GM12891 (cell line): ENCODE measurements at regions not wholly inside any gene's neighbourhood (a gene's known extent, or its start where the extent isn't known, plus 50 kb on each side); places are given as distances from the start of the nearest gene placed in this dataset.

ENCODE experiments used
- DNase-seq: peaks from one replicate; pipeline ENCODE4 v3.0.0; 2011; ENCODE audit warnings: low spot score; ENCODE audit not compliant: insufficient read length
- FAIRE-seq: peaks from 2 replicates; lab custom pipeline; 2011; peaks lifted over from hg19 to GRCh38; lab: Jason Lieb, UNC
- PAX5 ChIP-seq: IDR thresholded peaks from 2 replicates; pipeline ENCODE4 v1.6.1; 2011; ENCODE audit warnings: low read length, moderate library complexity, mild to moderate bottlenecking; ENCODE audit not compliant: insufficient read depth, severe bottlenecking
- POLR2A ChIP-seq: IDR thresholded peaks from 2 replicates; pipeline ENCODE4 v1.6.1; 2011; ENCODE audit warnings: low read depth, low read length, control low read depth
- POLR2AphosphoS5 ChIP-seq: IDR thresholded peaks from 2 replicates; pipeline ENCODE4 v1.6.1; 2011; ENCODE audit warnings: low read depth, low read length, control low read depth
- POU2F2 ChIP-seq: IDR thresholded peaks from 2 replicates; pipeline ENCODE4 v1.6.1; 2011; ENCODE audit warnings: low read depth, mild to moderate bottlenecking, control low read depth, low read length, moderate library complexity
- SPI1 ChIP-seq: IDR thresholded peaks from 2 replicates; pipeline ENCODE4 v1.6.1; 2011; ENCODE audit warnings: low read depth, low read length, control low read depth
- TAF1 ChIP-seq: IDR thresholded peaks from 2 replicates; pipeline ENCODE4 v1.6.1; 2011; ENCODE audit warnings: low read depth, low read length, control low read depth

DNA sequence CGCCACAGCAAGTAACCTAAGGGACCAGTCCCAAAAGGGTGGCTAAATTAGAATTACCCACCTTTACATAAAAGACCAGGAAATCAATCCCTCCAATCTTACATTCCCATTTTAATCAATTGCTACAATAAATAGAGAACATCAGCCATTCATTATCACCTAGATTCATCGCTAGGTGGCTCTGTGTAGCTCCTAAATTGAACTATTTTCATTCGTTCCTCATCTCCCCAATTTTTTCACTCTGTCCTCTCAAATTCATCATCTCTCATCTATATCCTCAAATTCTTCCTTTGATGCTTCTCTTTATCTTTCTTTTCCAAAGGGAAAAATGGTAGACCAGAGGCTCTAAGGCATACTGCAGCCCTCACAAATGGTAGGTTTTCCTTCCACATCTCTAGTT, 108.2 kb upstream of the TNC start:
- FAIRE-seq (no peak), DNase-seq (no peak)
- TF ChIP-seq SPI1, result no peak
- TF ChIP-seq POLR2A, result no peak
- TF ChIP-seq TAF1, result no peak
- TF ChIP-seq POLR2AphosphoS5, result no peak
- no peak for TF ChIP-seq PAX5
- TF ChIP-seq POU2F2, result no peak

DNA sequence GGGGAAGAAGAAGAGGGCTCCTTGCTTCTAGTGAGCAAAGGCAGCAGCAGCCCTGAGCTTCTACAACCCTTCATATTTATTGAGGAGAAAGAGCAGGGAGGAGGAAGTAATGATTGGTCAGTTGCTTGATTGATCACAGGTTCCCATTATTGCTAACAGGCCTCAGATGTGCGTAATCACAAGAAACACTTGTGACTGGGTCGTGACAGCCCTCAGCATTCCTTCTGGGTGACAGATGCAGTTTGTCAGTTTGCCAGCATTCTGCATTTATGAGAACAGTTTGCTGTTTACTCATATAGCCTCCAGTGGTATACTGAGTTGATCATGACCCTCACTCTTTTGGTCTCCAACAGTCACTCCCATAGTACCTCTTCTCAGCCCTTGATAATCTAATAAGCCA, 111.5 kb upstream of the TNC start:
- TF ChIP-seq POU2F2, result no peak
- TF ChIP-seq PAX5, result no peak
- TF ChIP-seq TAF1, result no peak
- DNase-seq, result no peak
- no peak for FAIRE-seq

DNA sequence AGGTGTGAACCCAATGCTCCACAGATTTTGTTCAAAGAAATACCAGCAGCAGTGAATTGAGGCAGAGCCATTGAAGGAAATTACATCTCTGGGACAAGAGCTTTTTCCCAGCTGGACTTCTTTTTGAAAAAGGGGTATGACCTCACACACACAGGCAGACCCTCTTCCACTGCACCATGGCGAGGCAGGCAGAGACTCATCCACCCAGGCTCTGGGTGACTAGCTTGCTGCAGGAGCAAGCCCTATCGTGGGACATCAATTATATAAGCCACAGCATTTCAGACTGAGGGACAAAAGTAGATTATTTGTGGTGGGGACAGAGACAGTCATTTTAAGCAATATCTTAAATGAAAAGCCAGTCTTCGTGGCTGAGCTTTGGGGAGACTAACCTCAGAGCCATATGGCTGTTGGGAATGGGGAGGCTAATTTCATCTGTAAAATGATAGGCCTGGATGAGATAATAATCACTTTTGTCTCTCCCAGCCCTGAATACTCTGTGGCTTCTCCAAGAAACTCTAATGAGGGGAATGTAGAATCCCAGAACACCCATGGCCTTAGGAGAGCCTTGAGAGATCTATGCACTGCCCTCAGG, 113.1 kb upstream of the TNC start:
- FAIRE-seq (no peak), DNase-seq (no peak)
- TF ChIP-seq SPI1, result no peak
- TF ChIP-seq POLR2AphosphoS5, result no peak
- TF ChIP-seq PAX5, result no peak

DNA sequence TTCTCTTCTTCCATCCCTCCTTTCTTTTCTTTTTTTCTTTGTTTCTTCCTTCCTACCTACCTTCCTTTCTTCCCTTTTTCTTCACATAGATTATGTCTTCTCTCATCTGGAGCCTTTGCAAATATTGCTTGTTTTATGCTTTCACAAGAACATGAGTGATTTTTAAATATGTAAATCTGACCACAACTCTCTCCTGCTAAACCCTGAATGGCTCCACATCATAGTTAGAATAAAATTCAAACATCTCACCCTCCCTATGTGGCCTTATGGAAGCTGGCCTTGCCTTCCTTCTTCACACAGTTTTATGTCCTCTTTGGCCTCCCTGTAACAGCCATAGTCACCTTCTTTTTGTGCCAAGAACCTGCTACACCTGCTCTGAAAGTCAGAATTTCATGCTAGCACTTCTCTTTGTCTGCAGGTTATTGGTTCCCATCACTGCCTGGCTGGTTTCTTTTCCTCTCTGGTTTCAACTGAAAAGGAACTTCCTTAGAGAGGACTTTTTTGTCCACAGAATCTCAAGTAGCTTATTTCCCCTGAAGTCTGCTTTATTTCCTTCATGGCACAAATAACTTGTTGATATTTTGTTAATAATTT, 114.3 kb upstream of the TNC start:
- no peak for TF ChIP-seq PAX5
- no peak for TF ChIP-seq POU2F2
- TF ChIP-seq SPI1, result no peak
- TF ChIP-seq POLR2AphosphoS5, result no peak
- TF ChIP-seq TAF1, result no peak
- TF ChIP-seq POLR2A, result no peak
- no peak for FAIRE-seq
- no peak for DNase-seq

DNA sequence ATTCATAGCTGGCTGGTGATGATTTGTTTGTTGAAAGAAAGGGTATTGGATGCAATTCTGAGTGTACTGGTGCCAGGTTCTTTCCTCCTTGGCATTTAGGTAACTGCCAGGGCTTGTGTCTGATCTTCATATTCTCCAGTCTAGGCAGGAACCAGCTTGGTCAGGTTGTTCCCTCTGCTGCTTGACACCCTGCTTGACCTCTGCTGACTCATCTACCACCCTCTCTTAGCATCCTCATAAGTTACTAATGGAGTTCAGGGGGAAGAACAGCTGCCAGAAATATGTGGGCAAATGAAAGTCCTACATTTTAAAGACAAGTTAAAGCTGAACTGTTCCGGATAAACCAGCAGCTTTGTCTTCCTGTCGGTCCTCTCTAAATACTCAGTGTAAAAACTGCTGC, 116.1 kb upstream of the TNC start:
- FAIRE-seq (no peak), DNase-seq (no peak)
- TF ChIP-seq POLR2A, result no peak
- no peak for TF ChIP-seq PAX5
- no peak for TF ChIP-seq TAF1
- no peak for TF ChIP-seq SPI1
- TF ChIP-seq POLR2AphosphoS5, result no peak
- no peak for TF ChIP-seq POU2F2

DNA sequence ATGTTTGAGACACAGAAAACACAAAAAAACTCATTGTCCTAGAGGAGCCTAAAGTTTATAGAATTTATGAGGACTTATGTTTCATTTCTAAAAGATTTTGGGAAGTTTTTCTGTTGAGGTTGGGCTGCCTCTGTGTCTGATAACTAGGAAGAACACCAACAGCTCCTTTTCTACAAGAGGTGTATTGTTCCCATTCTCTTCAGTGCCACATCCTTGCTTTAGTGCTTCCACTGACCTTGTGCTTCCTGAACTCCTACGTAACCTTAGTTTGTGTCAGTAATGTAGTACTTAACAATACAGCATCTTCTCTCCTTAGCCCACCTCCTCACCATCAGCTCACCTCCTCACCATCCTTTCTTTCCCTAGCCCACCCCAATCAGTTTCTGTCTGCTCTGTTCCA, 117.3 kb upstream of the TNC start:
- FAIRE-seq (no peak), DNase-seq (no peak)
- TF ChIP-seq POU2F2, result no peak
- TF ChIP-seq TAF1, result no peak
- TF ChIP-seq PAX5, result no peak

DNA sequence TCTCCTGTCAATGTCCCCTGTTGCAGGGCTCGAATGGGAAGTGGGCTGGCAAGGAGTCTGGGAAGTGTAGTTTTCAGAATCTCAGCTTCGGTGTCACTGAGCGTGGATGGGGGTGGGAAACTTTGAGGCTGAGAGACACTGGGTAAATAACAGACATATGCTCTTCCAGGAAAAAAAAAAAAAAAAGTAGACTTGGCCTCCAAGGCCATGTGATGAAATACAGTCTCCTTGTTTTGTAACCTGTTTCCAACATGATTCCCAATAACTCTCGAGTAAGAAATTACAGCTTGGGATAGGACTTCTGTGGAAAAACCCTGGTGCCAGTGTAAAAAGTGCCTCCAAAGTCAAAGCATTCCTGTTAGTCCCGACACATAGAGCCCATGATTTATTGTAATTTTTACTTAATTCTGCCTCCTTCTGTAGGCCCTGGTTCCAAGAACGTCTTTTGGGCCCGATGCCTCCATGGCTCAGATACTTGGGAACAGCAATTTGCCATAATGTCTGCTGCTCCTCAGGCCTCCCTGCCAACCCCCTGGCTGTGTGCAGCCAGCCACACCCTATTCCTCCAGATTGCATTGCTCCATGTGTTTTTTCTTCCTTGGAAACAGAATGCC, 119.5 kb upstream of the TNC start:
- DNase-seq (no peak), FAIRE-seq (no peak)
- no peak for TF ChIP-seq PAX5
- no peak for TF ChIP-seq TAF1
- TF ChIP-seq SPI1, result no peak
- no peak for TF ChIP-seq POU2F2
- TF ChIP-seq POLR2AphosphoS5, result no peak
- no peak for TF ChIP-seq POLR2A

DNA sequence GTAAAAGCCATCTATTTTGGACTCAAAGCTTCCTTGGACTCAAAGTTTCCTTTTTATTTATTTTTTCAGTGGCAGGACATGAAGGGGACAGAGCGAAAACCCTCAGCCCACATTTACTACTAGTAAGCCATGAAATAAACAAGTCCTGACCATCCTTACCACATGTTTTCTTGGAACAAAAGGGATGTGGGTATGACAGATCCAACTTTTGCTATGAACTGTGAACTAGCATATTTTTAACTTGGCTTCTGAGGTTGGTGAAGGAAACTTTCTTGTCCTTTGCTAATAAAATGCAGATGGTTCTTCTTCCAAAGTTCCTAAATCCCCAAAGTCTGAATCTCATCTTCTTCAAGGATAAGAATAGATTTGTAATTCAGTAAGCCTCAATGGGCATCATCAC, 122.7 kb upstream of the TNC start:
- DNase-seq, result no peak
- TF ChIP-seq PAX5 (no peak), TAF1 (no peak), POLR2AphosphoS5 (no peak), POU2F2 (no peak), SPI1 (no peak), POLR2A (no peak)
- no peak for FAIRE-seq

DNA sequence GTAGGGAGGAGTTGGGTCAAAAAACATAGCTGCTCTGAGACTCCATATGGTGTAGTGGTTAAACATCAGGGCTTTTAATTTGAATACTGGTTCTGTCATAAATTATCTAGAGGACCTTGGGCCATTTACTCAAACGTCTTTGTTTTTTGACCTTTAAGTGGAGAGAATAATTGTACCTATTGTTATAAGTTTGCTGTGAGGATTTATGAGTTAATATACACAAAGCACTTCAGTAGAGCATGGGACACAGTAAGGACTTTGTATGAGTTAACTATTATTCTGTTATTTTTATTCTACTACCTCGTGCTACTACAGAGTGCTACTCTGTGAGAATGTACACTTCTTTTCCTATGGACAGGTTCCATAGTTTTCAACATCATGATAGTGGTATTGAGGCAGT, 123.7 kb upstream of the TNC start:
- DNase-seq, result no peak
- TF ChIP-seq SPI1 (no peak), TAF1 (no peak), PAX5 (no peak), POLR2AphosphoS5 (no peak), POU2F2 (no peak), POLR2A (no peak)
- no peak for FAIRE-seq

DNA sequence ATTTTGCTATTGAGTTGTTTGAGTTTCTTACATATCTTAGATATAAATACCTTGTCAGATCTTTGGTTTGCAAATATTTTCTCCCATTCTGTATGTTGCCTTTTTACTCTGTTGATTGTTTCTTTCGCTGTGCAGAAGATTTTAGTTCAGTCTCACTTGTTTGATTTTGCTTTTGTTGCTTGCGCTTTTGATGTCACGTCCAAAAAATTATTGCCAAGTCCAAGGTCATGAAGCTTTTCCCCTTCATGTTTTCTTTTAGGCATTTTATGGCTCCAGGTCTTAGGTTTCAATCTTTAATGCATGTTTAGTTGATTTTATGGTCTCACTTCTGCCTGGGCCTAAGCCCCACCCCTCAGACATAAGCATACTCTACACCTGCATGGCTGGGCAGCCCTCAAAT, 131.5 kb upstream of the TNC start:
- DNase-seq, result no peak
- FAIRE-seq, result no peak
- TF ChIP-seq TAF1 (no peak), PAX5 (no peak), POLR2AphosphoS5 (no peak), POLR2A (no peak)
